ENCODE measurements at regions not wholly inside any gene's neighbourhood (a gene's known extent, or its start where the extent isn't known, plus 50 kb on each side); places are given as distances from the start of the nearest gene placed in this dataset.

- TF ChIP-seq POLR2AphosphoS5 (IDR thresholded peaks at IDR 0.05; ENCODE audit: borderline replicate concordance, low read depth, low read length), result no peak
- TF ChIP-seq EZH2 (IDR thresholded peaks at IDR 0.05), result no peak
- TF ChIP-seq FOXP2 (optimal IDR thresholded peaks at IDR 0.05; ENCODE audit: control extremely low read depth, extremely low read length, insufficient read depth), result no peak
Observed at GRCh38 chr12:11513288-11513687, 117.9 kb upstream of the PRB2 start.
